ENCODE measurements at regions not wholly inside any gene's neighbourhood (a gene's known extent, or its start where the extent isn't known, plus 50 kb on each side); places are given as distances from the start of the nearest gene placed in this dataset.
"Not testable (repeated sequence)": the region's sequence is repeated elsewhere in the genome, so short reads cannot be mapped to it uniquely, and the experiment has no call there.

DNA sequence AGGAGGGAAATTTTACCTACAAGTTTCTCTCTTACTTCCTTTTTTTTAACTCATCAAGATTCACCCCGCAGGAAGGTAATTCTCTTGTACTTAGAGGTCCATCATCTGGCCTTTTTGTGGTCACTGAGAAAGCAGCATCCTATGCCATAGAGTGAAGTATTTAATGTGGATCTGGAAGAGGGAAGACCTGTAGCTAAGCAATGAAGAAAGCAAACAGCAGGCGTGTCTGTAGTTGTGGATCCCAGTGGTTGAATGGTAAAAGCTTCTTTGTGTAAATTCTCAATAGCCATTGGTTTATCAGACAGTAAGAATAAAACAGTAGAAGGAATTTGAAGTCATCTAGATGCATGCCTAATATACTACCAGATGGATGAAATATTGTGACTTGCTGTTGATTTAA lies 196.4 kb downstream of the ANKRD7 start:
- no peak for ATAC-seq

- no peak for ATAC-seq
These were observed 204.6 kb downstream of the ANKRD7 start for GRCh38 chr7:118429141-118429540.

DNA sequence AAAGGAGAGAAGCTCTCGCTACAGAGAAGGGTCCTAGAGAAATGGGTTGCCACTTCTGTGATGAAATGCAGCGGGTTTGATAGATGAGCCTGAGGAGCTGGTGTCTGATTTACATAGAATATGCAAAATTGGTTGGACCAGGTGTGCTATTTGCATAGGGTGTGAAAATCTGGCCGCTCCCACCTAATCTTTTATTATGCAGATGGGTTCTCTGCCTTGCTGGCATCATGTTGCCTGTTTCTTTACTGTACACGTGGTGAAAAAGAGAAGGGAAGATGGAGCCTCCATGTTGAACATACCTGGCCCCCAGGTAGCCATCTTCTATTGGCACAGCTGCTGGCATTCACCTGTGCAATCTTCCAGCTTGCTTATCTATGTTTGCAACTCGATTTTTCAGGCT lies 212.2 kb downstream of the ANKRD7 start:
- ATAC-seq = no peak

DNA sequence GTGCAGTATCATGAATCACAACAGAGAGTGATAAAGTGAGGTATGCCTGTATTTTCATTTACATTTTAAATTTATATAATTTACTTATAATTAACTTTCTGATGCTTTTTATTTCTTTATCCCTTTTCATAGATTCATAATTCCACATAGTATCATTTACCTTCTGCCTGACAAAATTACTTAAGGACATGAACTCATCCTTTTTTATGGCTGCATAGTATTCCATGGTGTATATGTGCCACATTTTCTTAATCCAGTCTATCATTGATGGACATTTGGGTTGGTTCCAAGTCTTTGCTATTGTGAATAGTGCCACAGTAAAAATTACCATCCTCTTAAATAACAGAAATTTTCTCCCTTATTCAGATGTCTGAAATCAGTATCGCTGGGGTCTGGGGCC lies 224.5 kb downstream of the ANKRD7 start:
- ATAC-seq = not testable (repeated sequence)

GRCh38 chr7:118449797-118450567 lies 225.5 kb downstream of the ANKRD7 start:
- ATAC-seq = no peak

GRCh38 chr7:118452128-118452527 lies 227.6 kb downstream of the ANKRD7 start:
- no peak for ATAC-seq

- ATAC-seq = no peak
These were observed 242.9 kb downstream of the ANKRD7 start for GRCh38 chr7:118467381-118467780.

DNA sequence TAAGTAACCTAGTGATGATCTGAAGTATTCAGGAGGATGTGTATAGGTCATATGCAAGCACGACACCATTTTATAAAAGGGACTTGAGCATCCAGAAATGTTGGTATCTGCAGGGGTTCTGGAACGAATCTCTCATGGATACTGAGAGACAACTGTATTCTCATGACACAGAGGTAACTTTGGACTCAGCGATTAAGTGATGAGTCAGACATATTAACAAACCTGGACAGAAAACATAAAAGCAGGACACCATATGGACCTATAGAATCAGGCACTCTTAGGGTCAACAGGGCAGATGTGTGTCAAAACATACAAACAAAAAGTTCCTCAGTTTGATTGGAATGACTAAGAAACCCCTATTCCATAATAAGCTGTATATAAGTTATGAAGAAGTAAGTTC lies 248.1 kb downstream of the ANKRD7 start:
- ATAC-seq = no peak

DNA sequence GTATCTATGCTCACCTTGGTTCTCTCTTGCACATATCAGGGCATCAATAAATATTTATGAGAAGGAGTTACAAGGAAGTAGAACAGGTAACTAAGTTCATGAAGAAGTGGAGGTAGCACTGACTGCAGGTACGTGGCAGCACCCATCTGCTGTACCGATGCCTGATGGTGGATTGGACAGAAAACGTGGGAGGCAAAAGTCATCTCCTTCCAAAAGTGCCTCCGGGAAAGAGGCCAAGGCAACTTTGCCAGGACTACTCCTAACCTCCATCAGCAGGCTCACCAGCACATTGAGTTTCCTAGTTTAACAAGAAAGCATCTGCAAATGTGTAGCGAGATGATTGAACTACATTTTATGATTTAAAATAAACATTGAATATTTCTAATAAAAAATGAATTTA lies 248.8 kb downstream of the ANKRD7 start:
- no peak for ATAC-seq

DNA sequence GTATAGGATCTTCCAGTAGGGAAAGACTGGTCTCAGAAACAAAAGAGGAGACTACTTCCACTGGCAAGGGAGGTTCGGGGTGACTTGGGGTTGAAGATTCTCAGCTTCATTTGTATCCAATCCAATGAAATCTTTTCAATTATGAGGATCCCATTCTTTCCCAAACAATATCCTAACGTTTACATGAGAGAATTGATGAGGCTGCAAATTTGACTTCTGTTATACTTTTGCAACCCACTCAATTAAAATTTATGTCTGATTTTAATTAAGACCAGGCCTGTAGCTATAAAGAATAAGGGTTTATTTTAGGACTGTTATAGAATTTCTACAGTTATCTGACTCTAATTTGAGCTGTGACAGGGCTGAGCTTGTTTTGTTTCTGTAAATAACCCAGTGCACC lies 251.5 kb downstream of the ANKRD7 start:
- ATAC-seq = no peak

DNA sequence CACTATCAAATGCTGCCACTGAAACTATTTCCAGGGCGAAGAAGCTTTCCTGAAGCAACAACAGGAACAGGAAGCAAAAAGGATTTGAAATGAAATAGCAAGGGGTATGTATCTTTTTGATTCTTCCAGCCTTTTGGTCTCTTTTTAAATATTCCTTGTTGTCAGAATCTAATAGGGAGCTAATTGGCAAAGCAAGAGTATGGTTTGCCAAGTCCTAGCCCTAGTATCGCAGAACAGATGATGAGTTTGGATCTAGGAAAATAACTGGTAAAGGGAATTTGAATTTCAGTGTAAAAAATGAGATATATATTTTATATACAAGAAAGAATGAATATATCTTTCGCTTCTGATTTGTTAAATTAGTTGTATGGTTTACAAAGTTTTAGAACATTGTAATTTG lies 252.5 kb downstream of the ANKRD7 start:
- no peak for ATAC-seq

- ATAC-seq = no peak
These were observed 253.7 kb downstream of the ANKRD7 start for GRCh38 chr7:118478236-118478635.

- no peak for ATAC-seq
These were observed 254.4 kb downstream of the ANKRD7 start for GRCh38 chr7:118478931-118479330.

- no peak for ATAC-seq
These were observed 268.0 kb downstream of the ANKRD7 start for GRCh38 chr7:118492466-118492865.

GRCh38 chr7:118496138-118496644 lies 271.7 kb downstream of the ANKRD7 start:
- no peak for ATAC-seq

DNA sequence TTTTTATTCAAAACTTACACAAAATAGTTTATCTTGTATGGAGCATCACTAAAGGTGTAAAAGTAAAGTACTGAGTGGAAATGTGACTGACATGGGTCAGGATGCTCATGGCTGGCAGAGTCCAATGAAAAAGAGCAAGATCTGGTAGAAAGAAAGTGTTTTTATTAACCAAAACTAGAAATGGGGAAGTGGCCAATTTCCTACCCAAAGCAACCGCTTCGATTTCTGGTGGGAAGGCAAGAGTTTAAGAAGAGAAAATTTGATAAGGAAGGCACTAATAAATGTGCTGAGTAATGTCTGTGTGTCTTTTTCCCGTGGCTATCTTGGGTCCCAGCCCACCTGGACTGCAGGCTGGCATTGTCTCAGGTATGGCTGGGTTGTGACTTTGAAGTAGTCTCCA lies 277.7 kb downstream of the ANKRD7 start:
- ATAC-seq = no peak

DNA sequence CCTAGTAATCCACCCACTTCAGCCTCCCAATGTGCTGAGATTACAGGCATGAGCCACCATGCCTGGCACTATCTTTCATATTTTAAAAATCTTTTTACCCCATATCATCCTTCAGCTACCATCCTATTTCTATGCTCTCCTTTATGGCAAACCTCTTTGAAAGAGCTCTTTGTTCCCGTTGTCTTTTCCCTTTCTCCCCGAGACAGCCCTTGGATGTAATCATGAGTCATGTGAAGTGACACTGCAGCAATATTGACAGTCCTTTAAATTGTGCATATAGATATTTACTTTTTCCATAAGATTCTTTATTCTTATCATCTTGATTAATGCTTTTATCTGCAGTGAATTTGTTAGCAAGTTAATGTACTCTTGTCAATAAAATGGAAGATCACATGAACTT lies 286.6 kb downstream of the ANKRD7 start:
- no peak for ATAC-seq

DNA sequence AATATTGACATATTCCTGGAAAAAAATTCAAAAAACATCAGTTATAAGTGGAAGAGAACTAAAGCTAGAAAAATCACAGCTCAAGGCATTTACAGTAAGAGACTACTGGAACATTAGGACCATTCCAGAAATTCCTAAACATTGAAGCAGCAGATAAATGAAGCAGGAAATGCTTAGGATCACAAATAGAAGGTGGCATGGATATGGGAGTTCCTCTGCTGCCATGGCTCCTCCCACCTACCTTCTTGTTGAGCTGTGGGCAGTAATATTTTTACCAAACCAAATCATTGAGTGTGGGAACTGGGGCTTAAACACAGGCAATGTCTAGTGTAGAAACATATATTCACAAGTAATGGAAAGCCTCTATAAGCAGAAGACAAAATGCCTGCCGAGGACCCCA lies 292.8 kb downstream of the ANKRD7 start:
- ATAC-seq = no peak

DNA sequence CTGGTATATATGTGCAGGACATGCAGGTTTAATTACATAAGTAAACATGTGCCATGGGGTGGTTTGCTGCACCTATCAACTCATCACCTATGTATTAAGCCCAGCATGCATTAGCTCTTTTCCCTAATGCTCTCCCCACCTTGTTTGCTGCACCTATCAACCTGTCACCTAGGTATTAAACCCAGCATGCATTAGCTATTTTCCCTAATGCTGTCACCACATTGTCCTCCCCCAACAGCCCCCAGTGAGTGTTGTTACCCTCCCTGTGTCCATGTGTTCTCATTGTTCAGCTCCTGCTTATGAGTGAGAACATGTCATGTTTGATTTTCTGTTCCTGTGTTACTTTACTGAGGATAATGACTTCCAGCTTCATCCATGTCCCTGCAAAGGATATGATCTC lies 300.5 kb downstream of the ANKRD7 start:
- ATAC-seq = no peak

DNA sequence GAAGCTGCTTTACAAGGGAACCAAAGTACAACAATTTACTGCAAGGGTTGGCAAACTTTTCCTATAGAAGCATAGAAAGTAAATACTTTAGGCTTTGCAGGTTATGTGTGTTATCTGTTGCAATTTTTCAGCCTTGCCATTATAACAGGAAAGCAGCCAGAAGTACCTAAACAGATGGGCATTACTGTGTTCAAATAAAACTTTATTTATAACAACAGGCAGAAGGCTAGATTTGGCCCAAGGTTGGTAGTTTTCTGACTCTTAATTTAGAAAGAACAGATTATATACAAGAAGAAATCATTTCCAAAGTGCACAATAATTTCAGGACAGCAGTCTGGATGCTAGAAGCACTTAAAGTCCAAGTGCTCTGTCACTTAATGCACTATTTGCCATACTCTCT lies 307.1 kb downstream of the ANKRD7 start:
- ATAC-seq = no peak

DNA sequence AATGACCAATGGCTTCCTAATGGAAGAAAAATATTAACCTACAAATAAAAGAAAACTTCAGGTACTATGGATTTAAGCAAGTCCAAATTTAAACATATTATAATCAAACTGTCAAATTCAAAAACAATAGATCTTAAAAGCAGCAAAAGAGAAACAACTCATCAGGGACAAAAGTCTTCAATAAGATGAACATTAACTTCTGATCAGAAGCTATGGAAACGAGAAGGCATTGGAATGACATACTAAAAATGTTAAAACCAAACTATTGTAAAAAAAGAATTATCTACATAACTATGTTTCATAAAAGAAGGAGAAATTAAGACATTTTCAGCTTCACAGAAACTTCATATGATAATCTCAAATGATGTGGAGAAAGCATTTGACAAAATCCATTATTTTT lies 334.7 kb downstream of the ANKRD7 start:
- ATAC-seq = no peak

DNA sequence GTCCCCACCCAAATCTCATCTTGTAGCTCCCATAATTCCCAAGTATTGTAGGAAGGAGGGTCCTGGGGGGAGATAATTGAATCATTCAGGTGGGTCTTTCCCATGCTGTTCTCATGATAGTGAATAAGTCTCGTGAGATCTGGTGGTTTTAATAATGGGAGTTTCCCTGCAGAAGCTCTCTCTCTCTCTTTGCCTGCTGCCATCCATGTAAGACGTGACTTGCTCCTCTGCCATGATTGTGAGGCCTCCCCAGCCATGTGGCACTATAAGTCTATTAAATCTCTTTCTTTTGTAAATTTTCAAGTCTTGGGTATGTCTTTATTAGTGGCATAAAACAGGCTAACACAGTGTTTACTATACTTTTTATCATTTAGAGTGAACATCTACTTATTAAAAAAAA lies 338.8 kb downstream of the ANKRD7 start:
- ATAC-seq = no peak

DNA sequence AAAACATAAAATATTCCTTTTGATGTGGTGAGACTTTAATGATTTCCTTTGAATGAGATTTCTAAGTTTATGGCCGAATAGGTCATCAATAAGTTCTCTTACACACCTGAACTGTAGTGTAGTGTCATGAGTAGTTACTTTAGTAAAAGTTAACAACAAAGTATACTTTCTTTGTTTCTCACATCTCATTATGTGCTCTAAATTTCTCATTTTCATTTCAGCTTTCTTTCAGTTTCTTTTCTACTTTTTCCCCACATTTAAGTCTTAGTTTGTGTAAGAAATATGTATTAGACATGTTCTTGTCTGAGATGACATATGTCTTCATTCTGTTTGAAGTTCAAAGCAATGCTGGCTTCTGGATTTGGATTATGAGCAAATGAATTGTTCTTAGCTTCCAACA lies 348.1 kb downstream of the ANKRD7 start:
- ATAC-seq = no peak

DNA sequence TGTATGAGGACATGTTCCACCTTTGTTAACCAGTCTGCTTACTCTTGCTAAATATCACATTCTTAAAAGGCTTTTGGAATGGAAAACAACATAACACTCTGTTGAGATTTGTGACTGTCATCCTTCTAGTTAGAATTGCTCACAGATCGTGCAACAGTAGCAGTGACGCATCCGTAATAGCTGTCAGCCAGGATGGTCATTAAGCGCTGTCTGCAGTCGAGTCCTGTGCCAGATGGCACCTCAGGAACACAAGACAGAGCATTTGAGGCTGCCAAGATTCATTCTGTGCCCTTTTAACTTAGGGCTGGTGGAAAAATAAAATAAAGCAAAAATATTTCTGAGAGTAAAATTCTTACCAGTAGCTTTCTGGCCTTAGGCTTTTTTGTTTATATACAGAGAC lies 348.6 kb downstream of the ANKRD7 start:
- no peak for ATAC-seq

- ATAC-seq = no peak
These were observed 351.0 kb downstream of the ANKRD7 start for GRCh38 chr7:118575393-118575948.
